Uterus (tissue), 3 donors: ENCODE measurements at regions not wholly inside any gene's neighbourhood (a gene's known extent, or its start where the extent isn't known, plus 50 kb on each side); places are given as distances from the start of the nearest gene placed in this dataset.

ENCODE experiments used
- DNase-seq, 2 donors: peaks; one replicate each; pipeline ENCODE4 v3.0.0-alpha.2; 2019 to 2020
- H3K27ac ChIP-seq, 2 donors: fragments of 200-600 bp; sonication (generic); 1 replicate in 1 of 2; 2 replicates in 1 of 2; pipeline ENCODE4 v1.5.1; 2016 to 2018
- H3K27me3 ChIP-seq, 2 donors: fragments of 200-600 bp; sonication (generic); one replicate each; pipeline ENCODE4 v1.5.1; 2018 to 2019; ENCODE audit warnings: control low read depth in 1 of 2
- H3K36me3 ChIP-seq, 2 donors: fragments of 200-600 bp; sonication (generic); one replicate each; pipeline ENCODE4 v1.5.1; 2019; ENCODE audit warnings: control low read depth in 1 of 2
- H3K4me1 ChIP-seq, 2 donors: fragments of 200-600 bp; sonication (generic); one replicate each; pipeline ENCODE4 v1.5.1; 2018 to 2019; ENCODE audit warnings: control low read depth in 1 of 2
- H3K4me3 ChIP-seq, 2 donors: fragments of 200-600 bp; sonication (generic); 1 replicate in 1 of 2; 2 replicates in 1 of 2; pipeline ENCODE4 v1.5.1; 2018 to 2019; ENCODE audit warnings: mild to moderate bottlenecking in 1 of 2
- H3K9me3 ChIP-seq, 2 donors: fragments of 200-600 bp; sonication (generic); one replicate each; pipeline ENCODE4 v1.5.1; 2019; ENCODE audit warnings: control low read depth in 1 of 2
- CTCF ChIP-seq, 4 experiments: fragments of 200-600 bp in 2 of 4; fragments of 450-650 bp in 2 of 4; sonication (generic) in 2 of 4; IDR thresholded peaks; one replicate each; pipeline ENCODE4 v1.5.1; 2016 to 2019; ENCODE audit warnings: antibody characterized with exemption in 4 of 4, mild to moderate bottlenecking in 2 of 4, moderate library complexity in 1 of 4
- POLR2A ChIP-seq, 2 donors: fragments of 450-650 bp; IDR thresholded peaks; one replicate each; pipeline ENCODE4 v1.6.1; 2016; ENCODE audit warnings: antibody characterized with exemption in 2 of 2, mild to moderate bottlenecking in 1 of 2, moderate library complexity in 1 of 2
- intact Hi-C: fragments of 100-400 bp; cut with DNase I; formaldehyde crosslinking; loops from one replicate; pipeline ENCODE4 v1.15.1; 2023; ENCODE audit warnings: low total_unique reads
- donor health status: DM: yes; HTN: yes; CAD: no.

GRCh38 chr5:155332618-155333017, 319.1 kb downstream of the KIF4B start:
- no peak overlapping the region for H3K27ac ChIP-seq
- H3K9me3 ChIP-seq: no peaks in the 10 kb centered on the region
- no peaks in the 10 kb centered on the region for H3K4me1 ChIP-seq
- no peak for DNase-seq
- TF ChIP-seq CTCF (IDR thresholded peaks at IDR 0.05) (no peak), POLR2A (IDR thresholded peaks at IDR 0.05) (no peak)
- no peaks in the 10 kb centered on the region for H3K36me3 ChIP-seq
- H3K27me3 ChIP-seq: no peaks in the 10 kb centered on the region
- H3K4me3 ChIP-seq: no peak overlapping the region
- intact Hi-C loops: no loop called here

GRCh38 chr5:155342956-155343355, 329.4 kb downstream of the KIF4B start:
- Histone ChIP-seq H3K36me3 (no peaks in the 10 kb centered on the region), H3K27me3 (no peaks in the 10 kb centered on the region), H3K4me1 (no peaks in the 10 kb centered on the region), H3K4me3 (no peak overlapping the region), H3K9me3 (peaks cover 0 to 3% of the 10 kb centered on the region in 2 donors), H3K27ac (no peak overlapping the region)
- no peak for DNase-seq
- TF ChIP-seq CTCF (IDR thresholded peaks at IDR 0.05) (no peak), POLR2A (IDR thresholded peaks at IDR 0.05) (no peak)
- intact Hi-C loops: no loop called here

- no peaks in the 10 kb centered on the region for H3K4me1 ChIP-seq
- TF ChIP-seq POLR2A (IDR thresholded peaks at IDR 0.05) (no peak), CTCF (IDR thresholded peaks at IDR 0.05) (no peak)
- DNase-seq: no peak
- intact Hi-C loops: no loop called here
- peaks cover 0 to 3% of the 10 kb centered on the region in 2 donors for H3K9me3 ChIP-seq
- H3K27me3 ChIP-seq: no peaks in the 10 kb centered on the region
- no peak overlapping the region for H3K27ac ChIP-seq
- H3K4me3 ChIP-seq: no peak overlapping the region
- no peaks in the 10 kb centered on the region for H3K36me3 ChIP-seq
Observed at GRCh38 chr5:155343468-155343867, 329.9 kb downstream of the KIF4B start.

- Histone ChIP-seq H3K4me1 (no peaks in the 10 kb centered on the region), H3K27me3 (no peaks in the 10 kb centered on the region), H3K4me3 (no peak overlapping the region), H3K9me3 (no peaks in the 10 kb centered on the region), H3K36me3 (no peaks in the 10 kb centered on the region), H3K27ac (no peak overlapping the region)
- DNase-seq: no peak
- no peak for TF ChIP-seq POLR2A (IDR thresholded peaks at IDR 0.05)
- TF ChIP-seq CTCF (IDR thresholded peaks at IDR 0.05): no peak
- intact Hi-C loops: no loop called here
Observed at GRCh38 chr5:155353231-155353630, 339.7 kb downstream of the KIF4B start.

GRCh38 chr5:155366096-155366495, 352.5 kb downstream of the KIF4B start:
- no peak for TF ChIP-seq CTCF (IDR thresholded peaks at IDR 0.05)
- TF ChIP-seq POLR2A (IDR thresholded peaks at IDR 0.05): no peak
- Histone ChIP-seq H3K4me3 (no peak overlapping the region), H3K4me1 (no peaks in the 10 kb centered on the region), H3K27me3 (no peaks in the 10 kb centered on the region), H3K9me3 (no peaks in the 10 kb centered on the region), H3K36me3 (no peaks in the 10 kb centered on the region), H3K27ac (no peak overlapping the region)
- DNase-seq: no peak
- intact Hi-C loops: no loop called here
